GM12892 (cell line): ENCODE measurements at regions not wholly inside any gene's neighbourhood (a gene's known extent, or its start where the extent isn't known, plus 50 kb on each side); places are given as distances from the start of the nearest gene placed in this dataset.

Experiments
- POLR2A ChIP-seq: IDR thresholded peaks from 2 replicates; pipeline ENCODE4 v1.6.1; 2011; ENCODE audit warnings: low read depth, low read length, control low read depth
- POLR2AphosphoS5 ChIP-seq: IDR thresholded peaks from 2 replicates; pipeline ENCODE4 v1.6.1; 2011; ENCODE audit warnings: low read depth, low read length, control low read depth

DNA sequence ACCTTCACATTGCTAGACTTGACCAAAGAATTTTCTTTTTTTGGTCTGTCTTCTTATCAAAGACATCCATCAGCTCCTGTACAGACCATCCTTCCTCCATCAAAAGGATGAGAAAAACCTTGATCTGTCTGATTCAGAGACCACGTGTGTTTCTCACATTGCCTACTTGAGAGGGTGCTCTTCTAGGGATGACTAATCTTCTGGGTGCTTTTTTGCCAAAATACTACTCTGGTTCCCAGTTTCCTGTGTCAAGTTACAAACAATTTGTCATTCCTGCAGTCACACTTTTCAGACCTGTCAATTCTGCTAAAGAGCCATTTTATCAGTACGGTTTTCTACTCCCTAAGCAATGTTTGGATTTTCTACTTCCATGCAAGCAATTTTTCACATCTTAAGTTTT is 492.2 kb downstream of the CDH11 start:
- TF ChIP-seq POLR2AphosphoS5 (no peak), POLR2A (no peak)
